Keratinocyte (primary cell): ENCODE measurements at regions not wholly inside any gene's neighbourhood (a gene's known extent, or its start where the extent isn't known, plus 50 kb on each side); places are given as distances from the start of the nearest gene placed in this dataset.

ENCODE experiments used
- DNase-seq: peaks from one replicate; pipeline ENCODE4 v3.0.0-alpha.2; 2011; ENCODE audit warnings: low read depth, missing footprints, low spot score
- FAIRE-seq: peaks from 2 replicates; lab custom pipeline; 2011; peaks lifted over from hg19 to GRCh38; lab: Jason Lieb, UNC
- H2AFZ ChIP-seq: 2 replicates; pipeline ENCODE4 v1.6.0; 2012; ENCODE audit warnings: low read length, control low read depth, inconsistent platforms; ENCODE audit not compliant: control insufficient read depth
- H3K27ac ChIP-seq: 2 replicates; pipeline ENCODE4 v1.5.1; 2011; ENCODE audit warnings: low read length; ENCODE audit not compliant: control insufficient read depth, insufficient read depth
- H3K27me3 ChIP-seq: 3 replicates; pipeline ENCODE4 v1.6.0; 2011; ENCODE audit warnings: low read length; ENCODE audit not compliant: control insufficient read depth, insufficient read depth; ENCODE audit errors: extremely low read depth
- H3K36me3 ChIP-seq, 2 experiments: 2 replicates in 1 of 2; 3 replicates in 1 of 2; pipeline ENCODE4 v1.5.1; 2011; ENCODE audit warnings: low read length in 2 of 2, mild to moderate bottlenecking in 1 of 2; ENCODE audit not compliant: control insufficient read depth in 2 of 2, insufficient read depth in 2 of 2; ENCODE audit errors: extremely low read depth in 1 of 2
- H3K4me1 ChIP-seq: 3 replicates; pipeline ENCODE4 v1.5.1; 2011; ENCODE audit warnings: low read length; ENCODE audit not compliant: control insufficient read depth, insufficient read depth; ENCODE audit errors: extremely low read depth
- H3K4me2 ChIP-seq: 3 replicates; pipeline ENCODE4 v1.6.0; 2011; ENCODE audit warnings: low read depth, low read length; ENCODE audit not compliant: control insufficient read depth, insufficient read depth; ENCODE audit errors: extremely low read depth
- H3K4me3 ChIP-seq, 3 experiments: fragments of 200-600 bp in 1 of 3; sonication (generic) in 1 of 3; 2 replicates in 2 of 3; 3 replicates in 1 of 3; pipeline ENCODE4 v1.5.1; 2011 to 2016; ENCODE audit warnings: low read length in 3 of 3, mild to moderate bottlenecking in 3 of 3, control low read depth in 2 of 3, inconsistent platforms in 1 of 3, low read depth in 1 of 3, mixed read lengths in 1 of 3, mixed run types in 1 of 3, moderate library complexity in 1 of 3; ENCODE audit not compliant: control insufficient read depth in 2 of 3, insufficient read depth in 2 of 3; ENCODE audit errors: extremely low read depth in 1 of 3
- H3K79me2 ChIP-seq: 2 replicates; pipeline ENCODE4 v1.6.0; 2012; ENCODE audit warnings: low read length; ENCODE audit not compliant: control insufficient read depth, insufficient read depth
- H3K9ac ChIP-seq: 3 replicates; pipeline ENCODE4 v1.6.0; 2011; ENCODE audit warnings: low read length; ENCODE audit not compliant: control insufficient read depth, insufficient read depth; ENCODE audit errors: extremely low read depth
- H3K9me1 ChIP-seq: 3 replicates; pipeline ENCODE4 v1.6.0; 2011; ENCODE audit warnings: low read length; ENCODE audit not compliant: control insufficient read depth, insufficient read depth; ENCODE audit errors: extremely low read depth
- H3K9me3 ChIP-seq: 2 replicates; pipeline ENCODE4 v1.5.1; 2012; ENCODE audit warnings: low read depth, low read length; ENCODE audit not compliant: control insufficient read depth
- H4K20me1 ChIP-seq: 3 replicates; pipeline ENCODE4 v1.6.0; 2011; ENCODE audit warnings: low read length; ENCODE audit not compliant: control insufficient read depth, insufficient read depth; ENCODE audit errors: extremely low read depth
- CTCF ChIP-seq, 3 experiments: IDR thresholded peaks in 1 of 3; conservative IDR thresholded peaks in 1 of 3; optimal IDR thresholded peaks in 1 of 3; 2 replicates in 2 of 3; 3 replicates in 1 of 3; pipeline versions ENCODE3 to v1.5.1; 2011; ENCODE audit warnings: low read length in 3 of 3, mild to moderate bottlenecking in 3 of 3, moderate library complexity in 2 of 3, control low read depth in 1 of 3, inconsistent platforms in 1 of 3; ENCODE audit not compliant: insufficient read depth in 2 of 3; ENCODE audit errors: extremely low read depth in 1 of 3
- EZH2 ChIP-seq: IDR thresholded peaks from one replicate; pipeline ENCODE4 v1.6.1; 2012; ENCODE audit warnings: inconsistent platforms, mild to moderate bottlenecking, low read length, moderate library complexity
- dilution Hi-C: fragments of 300-500 bp; cut with MboI; formaldehyde crosslinking; loops from one replicate; pipeline ENCODE4 v1.7.0; 2020; ENCODE audit warnings: low sequenced_read_pairs; ENCODE audit not compliant: extremely low pct_ligation_motif_present

GRCh38 chr20:24840121-24840713 is 108.9 kb upstream of the CST7 start:
- no peak overlapping the region for H3K4me3 ChIP-seq

GRCh38 chr20:24842274-24842917 is 106.7 kb upstream of the CST7 start:
- dilution Hi-C loops, result no loop called here
- no peak overlapping the region for H3K27ac ChIP-seq
- H3K79me2 ChIP-seq, result no peaks in the 10 kb centered on the region
- H3K4me2 ChIP-seq, result no peak overlapping the region
- H2AFZ ChIP-seq, result no peak overlapping the region
- no peak overlapping the region for H3K9ac ChIP-seq
- no peaks in the 10 kb centered on the region for H4K20me1 ChIP-seq
- FAIRE-seq (no peak), DNase-seq (no peak)
- peaks cover 7% of the 10 kb centered on the region for H3K4me1 ChIP-seq
- no peaks in the 10 kb centered on the region for H3K36me3 ChIP-seq
- no peaks in the 10 kb centered on the region for H3K9me3 ChIP-seq
- no peaks in the 10 kb centered on the region for H3K9me1 ChIP-seq
- H3K4me3 ChIP-seq, result no peak overlapping the region
- TF ChIP-seq EZH2, result no peak
- no peak for TF ChIP-seq CTCF (optimal IDR thresholded peaks at IDR 0.05 in 1 of 3, IDR thresholded peaks at IDR 0.05 in 1 of 3, conservative IDR thresholded peaks at IDR 0.05 in 1 of 3; ENCODE audit: extremely low read depth in 1 of 3, insufficient read depth in 2 of 3, low read length in 3 of 3)
- H3K27me3 ChIP-seq, result no peaks in the 10 kb centered on the region

More at GRCh38 chr20:24840121-24840713, 108.9 kb upstream of the CST7 start:
- no peaks in the 10 kb centered on the region for H3K27me3 ChIP-seq
- H3K27ac ChIP-seq, result no peak overlapping the region
- no peak overlapping the region for H3K9ac ChIP-seq
- no peak for FAIRE-seq
- no peaks in the 10 kb centered on the region for H3K9me1 ChIP-seq
- no peaks in the 10 kb centered on the region for H3K9me3 ChIP-seq
- TF ChIP-seq CTCF (optimal IDR thresholded peaks at IDR 0.05 in 1 of 3, IDR thresholded peaks at IDR 0.05 in 1 of 3, conservative IDR thresholded peaks at IDR 0.05 in 1 of 3; ENCODE audit: extremely low read depth in 1 of 3, insufficient read depth in 2 of 3, low read length in 3 of 3) (no peak), EZH2 (no peak)
- no peak overlapping the region for H3K4me2 ChIP-seq
- no peaks in the 10 kb centered on the region for H3K36me3 ChIP-seq
- H4K20me1 ChIP-seq, result no peaks in the 10 kb centered on the region
- no peak overlapping the region for H2AFZ ChIP-seq
- peaks cover 7% of the 10 kb centered on the region for H3K4me1 ChIP-seq
- no peaks in the 10 kb centered on the region for H3K79me2 ChIP-seq
- dilution Hi-C loops, result no loop called here
- no peak for DNase-seq
